B cell (primary cell): ENCODE measurements at regions not wholly inside any gene's neighbourhood (a gene's known extent, or its start where the extent isn't known, plus 50 kb on each side); places are given as distances from the start of the nearest gene placed in this dataset.

Experiments
- ATAC-seq: fragments of 200-7000 bp; cut with Tn5 transposase; one replicate; pipeline ENCODE4 v1.10.0; 2021; ENCODE audit warnings: low read depth, mild to moderate bottlenecking, moderate number of reproducible peaks, moderate library complexity
- CTCF ChIA-PET: fragments of 350-600 bp; sonication (Branson Sonifier 250); formaldehyde crosslinking; loops from one replicate; lab custom pipeline; 2021; ENCODE audit warnings: antibody characterized with exemption, inconsistent platforms; lab: Charles Lee
- POLR2A ChIA-PET: fragments of 350-600 bp; sonication (Branson Sonifier 250); formaldehyde crosslinking; loops from one replicate; lab custom pipeline; 2021; ENCODE audit warnings: antibody characterized with exemption; lab: Charles Lee
- DNase-seq: peaks from one replicate; pipeline ENCODE4 v3.0.0; 2013
- H2AFZ ChIP-seq: 2 replicates; pipeline ENCODE4 v1.6.1; 2012; ENCODE audit warnings: mild to moderate bottlenecking, low read depth, low read length; ENCODE audit not compliant: insufficient read depth, poor library complexity, severe bottlenecking
- H3K27ac ChIP-seq, 2 donors: 1 replicate in 1 of 2; 2 replicates in 1 of 2; pipeline ENCODE4 v1.5.1; 2012 to 2013; ENCODE audit warnings: low read length in 2 of 2, mild to moderate bottlenecking in 2 of 2, moderate library complexity in 1 of 2
- H3K27me3 ChIP-seq, 4 experiments: fragments of 200-600 bp in 1 of 4; sonication (generic) in 1 of 4; replicated peaks in 1 of 4; 1 replicate in 2 of 4; 2 replicates in 2 of 4; pipeline versions ENCODE4 v1.6.1 to v1.7.0; 2013 to 2016; ENCODE audit warnings: low read length in 3 of 4, mild to moderate bottlenecking in 2 of 4, mixed read lengths in 1 of 4, moderate library complexity in 1 of 4; ENCODE audit not compliant: insufficient read depth in 4 of 4, control insufficient read depth in 3 of 4; ENCODE audit errors: control extremely low read depth in 1 of 4
- H3K36me3 ChIP-seq, 2 experiments: replicated peaks in 1 of 2; 1 replicate in 1 of 2; 2 replicates in 1 of 2; pipeline versions ENCODE4 v1.6.1 to v1.7.1; 2013; ENCODE audit warnings: low read length in 1 of 2; ENCODE audit not compliant: insufficient read depth in 2 of 2, control insufficient read depth in 1 of 2; ENCODE audit errors: control extremely low read depth in 1 of 2, extremely low read depth in 1 of 2
- H3K4me1 ChIP-seq, 2 donors: fragments of 200-600 bp in 1 of 2; sonication (generic) in 1 of 2; 1 replicate in 1 of 2; 2 replicates in 1 of 2; pipeline versions ENCODE4 v1.5.1 to v1.6.1; 2013 to 2017; ENCODE audit warnings: low read length in 2 of 2; ENCODE audit not compliant: control insufficient read depth in 2 of 2, insufficient read depth in 2 of 2
- H3K4me2 ChIP-seq: replicated peaks from 2 replicates; pipeline ENCODE3; 2012; ENCODE audit warnings: mild to moderate bottlenecking, low read depth, low read length; ENCODE audit not compliant: poor library complexity, severe bottlenecking
- H3K4me3 ChIP-seq, 5 experiments: fragments of 200-600 bp in 1 of 5; sonication (generic) in 1 of 5; 1 replicate in 3 of 5; 2 replicates in 2 of 5; pipeline versions ENCODE4 v1.5.1 to v1.7.0; 2011 to 2016; ENCODE audit warnings: low read length in 4 of 5, mild to moderate bottlenecking in 4 of 5, low read depth in 2 of 5, control low read depth in 1 of 5, moderate library complexity in 1 of 5; ENCODE audit not compliant: insufficient read depth in 1 of 5; ENCODE audit errors: control extremely low read depth in 1 of 5, extremely low read depth in 1 of 5
- H3K79me2 ChIP-seq: fragments of 200-600 bp; sonication (generic); one replicate; pipeline ENCODE4 v1.6.0; 2016; ENCODE audit warnings: low read length; ENCODE audit not compliant: control insufficient read depth, insufficient read depth
- H3K9ac ChIP-seq: fragments of 200-600 bp; sonication (generic); 2 replicates; pipeline ENCODE4 v1.6.1; 2017; ENCODE audit warnings: mild to moderate bottlenecking, low read length, moderate library complexity
- H3K9me3 ChIP-seq, 3 donors: one replicate each; pipeline versions ENCODE4 v1.6.1 to v1.7.1; 2013; ENCODE audit warnings: low read length in 2 of 3; ENCODE audit not compliant: control insufficient read depth in 2 of 3, insufficient read depth in 1 of 3; ENCODE audit errors: control extremely low read depth in 1 of 3
- H4K20me1 ChIP-seq: 2 replicates; pipeline ENCODE4 v1.6.0; 2012; ENCODE audit warnings: mild to moderate bottlenecking, low read length; ENCODE audit not compliant: insufficient read depth, control insufficient read depth, poor library complexity, severe bottlenecking
- H3K27ac Mint-ChIP-seq: one replicate; pipeline ENCODE4 v1.8.0; 2021; ENCODE audit warnings: mixed read lengths
- H3K27me3 Mint-ChIP-seq: one replicate; pipeline ENCODE4 v1.8.0; 2021; ENCODE audit warnings: mixed read lengths
- H3K4me1 Mint-ChIP-seq: one replicate; pipeline ENCODE4 v1.8.0; 2021; ENCODE audit warnings: mixed read lengths
- H3K4me3 Mint-ChIP-seq: one replicate; pipeline ENCODE4 v1.8.0; 2021; ENCODE audit warnings: mixed read lengths
- H3K9me3 Mint-ChIP-seq: one replicate; pipeline ENCODE4 v1.8.0; 2022; ENCODE audit warnings: mixed read lengths; ENCODE audit not compliant: insufficient read depth
- CTCF ChIP-seq: fragments of 200-600 bp; IDR thresholded peaks from one replicate; pipeline ENCODE4 v1.8.0; 2022; ENCODE audit warnings: antibody characterized with exemption, mild to moderate bottlenecking
- EZH2 ChIP-seq: IDR thresholded peaks from 2 replicates; pipeline ENCODE4 v1.6.1; 2012; ENCODE audit warnings: borderline replicate concordance, low read depth, mild to moderate bottlenecking, moderate library complexity, low read length; ENCODE audit not compliant: insufficient read depth, poor library complexity, severe bottlenecking
- WGBS: methylation state at CpG from one replicate; pipeline ENCODE4 v1.1.5; 2013; ENCODE audit warnings: missing lambda C conversion rate; ENCODE audit not compliant: insufficient coverage; 5-methylcytosine and 5-hydroxymethylcytosine counted together
- intact Hi-C: fragments of 100-400 bp; cut with micrococcal nuclease; formaldehyde crosslinking; loops from one replicate; pipeline ENCODE4 v1.10.0; 2022

- Mint-ChIP-seq H3K27ac (no peak overlapping the region), H3K4me3 (no peak overlapping the region), H3K4me1 (no peaks in the 10 kb centered on the region), H3K27me3 (no peaks in the 10 kb centered on the region), H3K9me3 (no peaks in the 10 kb centered on the region)
- ChIA-PET CTCF (no interaction called here), POLR2A (no interaction called here)
- no peak for TF ChIP-seq CTCF
- no peak for TF ChIP-seq EZH2
- Histone ChIP-seq H3K27me3 (no peaks in the 10 kb centered on the region), H2AFZ (no peak overlapping the region), H3K9me3 (no peaks in the 10 kb centered on the region), H4K20me1 (no peaks in the 10 kb centered on the region), H3K4me3 (no peak overlapping the region), H3K27ac (no peak overlapping the region), H3K4me2 (no peak overlapping the region), H3K36me3 (no peaks in the 10 kb centered on the region), H3K79me2 (no peaks in the 10 kb centered on the region), H3K9ac (no peak overlapping the region), H3K4me1 (no peaks in the 10 kb centered on the region)
- no CpG with 5 or more reads among the region's 3 CpGs for WGBS
- DNase-seq (no peak), ATAC-seq (no peak)
- intact Hi-C loops, result no loop called here
These were observed 821.0 kb downstream of the PRELID2 start for GRCh38 chr5:145014109-145014508.

GRCh38 chr5:145010834-145011233, 824.3 kb downstream of the PRELID2 start:
- H3K9me3 Mint-ChIP-seq, result no peaks in the 10 kb centered on the region
- H3K4me1 ChIP-seq, result no peaks in the 10 kb centered on the region
- CTCF ChIA-PET, result no interaction called here
- H3K36me3 ChIP-seq, result no peaks in the 10 kb centered on the region
- H3K27ac Mint-ChIP-seq, result no peak overlapping the region
- H3K9me3 ChIP-seq, result peaks cover 0 to 3% (median 0%) of the 10 kb centered on the region in 3 donors
- H4K20me1 ChIP-seq, result no peaks in the 10 kb centered on the region
- no peaks in the 10 kb centered on the region for H3K4me1 Mint-ChIP-seq
- no peaks in the 10 kb centered on the region for H3K27me3 Mint-ChIP-seq
- H3K27me3 ChIP-seq, result no peaks in the 10 kb centered on the region
- intact Hi-C loops, result no loop called here
- POLR2A ChIA-PET, result no interaction called here
- H3K79me2 ChIP-seq, result no peaks in the 10 kb centered on the region
- no peak overlapping the region for H3K4me3 Mint-ChIP-seq
- H3K27ac ChIP-seq, result no peak overlapping the region
- H3K9ac ChIP-seq, result no peak overlapping the region
- DNase-seq (no peak), ATAC-seq (no peak)
- H3K4me3 ChIP-seq, result no peak overlapping the region
- no peak overlapping the region for H2AFZ ChIP-seq
- no peak for TF ChIP-seq CTCF
- no peak for TF ChIP-seq EZH2
- no peak overlapping the region for H3K4me2 ChIP-seq
